NCI-H446 (cell line): ENCODE measurements at regions not wholly inside any gene's neighbourhood (a gene's known extent, or its start where the extent isn't known, plus 50 kb on each side); places are given as distances from the start of the nearest gene placed in this dataset.

ENCODE experiments used
- DNase-seq, 2 experiments: peaks; one replicate each; lab custom pipeline; 2025; lab: John Stamatoyannopoulos, UW

- DNase-seq, result no peak
Measured at GRCh38 chr12:53803194-53803593, 51.4 kb upstream of the CISTR start.

GRCh38 chr12:53803703-53804102 lies 51.9 kb upstream of the CISTR start:
- DNase-seq, result no peak

- no peak for DNase-seq
Measured at GRCh38 chr12:53804429-53804828, 52.6 kb upstream of the CISTR start.

- no peak for DNase-seq
Measured at GRCh38 chr12:53805067-53805466, 53.3 kb upstream of the CISTR start.

GRCh38 chr12:53805791-53806190 lies 54.0 kb upstream of the CISTR start:
- DNase-seq, result no peak

GRCh38 chr12:53806721-53807120 lies 54.9 kb upstream of the CISTR start:
- no peak for DNase-seq

GRCh38 chr12:53807322-53807860 lies 55.6 kb upstream of the CISTR start:
- DNase-seq, result no peak

- DNase-seq, result no peak
Measured at GRCh38 chr12:53808023-53808705, 56.4 kb upstream of the CISTR start.

- no peak for DNase-seq
Measured at GRCh38 chr12:53809005-53809404, 57.2 kb upstream of the CISTR start.

GRCh38 chr12:53810950-53811349 lies 59.2 kb upstream of the CISTR start:
- no peak for DNase-seq

GRCh38 chr12:53811606-53812005 lies 59.8 kb upstream of the CISTR start:
- no peak for DNase-seq

- no peak for DNase-seq
Measured at GRCh38 chr12:53816360-53817020, 64.7 kb upstream of the CISTR start.

- DNase-seq, result no peak
Measured at GRCh38 chr12:53817021-53817389, 65.2 kb upstream of the CISTR start.

GRCh38 chr12:53820514-53821306 lies 68.9 kb upstream of the CISTR start:
- no peak for DNase-seq

GRCh38 chr12:53824001-53824712 lies 72.4 kb upstream of the CISTR start:
- DNase-seq, result no peak

- no peak for DNase-seq
Measured at GRCh38 chr12:53825246-53826081, 73.7 kb upstream of the CISTR start.

- DNase-seq, result no peak
Measured at GRCh38 chr12:53827306-53827705, 75.5 kb upstream of the CISTR start.

- DNase-seq, result no peak
Measured at GRCh38 chr12:53828598-53828997, 76.8 kb upstream of the CISTR start.

GRCh38 chr12:53829130-53829819 lies 77.5 kb upstream of the CISTR start:
- DNase-seq, result no peak

- no peak for DNase-seq
Measured at GRCh38 chr12:53830631-53831030, 78.9 kb upstream of the CISTR start.
